Endothelial cell of umbilical vein (primary cell): ENCODE measurements at regions not wholly inside any gene's neighbourhood (a gene's known extent, or its start where the extent isn't known, plus 50 kb on each side); places are given as distances from the start of the nearest gene placed in this dataset.
"Not testable (repeated sequence)": the region's sequence is repeated elsewhere in the genome, so short reads cannot be mapped to it uniquely, and the experiment has no call there.

Source experiments
- BruUV-seq: library from RNA; stranded (reverse); fragments of 400-500 nt; replicated peaks from 2 replicates; lab custom pipeline; 2021; lab: Mats Ljungman, UMichigan
- CTCF ChIA-PET: fragments of 300-600, 350-600 bp; sonication (Branson Sonifier 250); formaldehyde crosslinking; loops from one replicate; lab custom pipeline; 2021; ENCODE audit warnings: antibody characterized with exemption, inconsistent platforms; lab: Charles Lee
- POLR2A ChIA-PET: fragments of 300-600, 350-600 bp; sonication (Branson Sonifier 250); formaldehyde crosslinking; loops from one replicate; lab custom pipeline; 2021; ENCODE audit warnings: antibody characterized with exemption, inconsistent platforms; lab: Charles Lee
- DNase-seq: peaks from one replicate; pipeline ENCODE4 v3.0.0-alpha.2; 2011; ENCODE audit warnings: low read depth, low spot score
- FAIRE-seq: peaks from 2 replicates; lab custom pipeline; 2011; peaks lifted over from hg19 to GRCh38; lab: Jason Lieb, UNC
- H2AFZ ChIP-seq: 2 replicates; pipeline ENCODE4 v1.6.0; 2012; ENCODE audit warnings: low read depth, low read length, control low read depth, inconsistent platforms
- H3K27ac ChIP-seq: 2 replicates; pipeline ENCODE4 v1.5.1; 2011; ENCODE audit warnings: low read depth, mild to moderate bottlenecking, control low read depth, low read length, moderate library complexity; ENCODE audit not compliant: insufficient read depth
- H3K27me3 ChIP-seq, 2 experiments: 2 replicates each; pipeline versions ENCODE4 v1.6.0 to v1.6.1; 2011; ENCODE audit warnings: low read length in 2 of 2, mixed read lengths in 1 of 2; ENCODE audit not compliant: control insufficient read depth in 2 of 2, insufficient read depth in 2 of 2
- H3K36me3 ChIP-seq, 2 experiments: 2 replicates in 1 of 2; 3 replicates in 1 of 2; pipeline ENCODE4 v1.5.1; 2011; ENCODE audit warnings: low read length in 2 of 2, mild to moderate bottlenecking in 1 of 2, moderate library complexity in 1 of 2; ENCODE audit not compliant: control insufficient read depth in 2 of 2, insufficient read depth in 2 of 2; ENCODE audit errors: extremely low read depth in 1 of 2
- H3K4me1 ChIP-seq: 3 replicates; pipeline ENCODE4 v1.5.1; 2011; ENCODE audit warnings: mild to moderate bottlenecking, low read length; ENCODE audit not compliant: control insufficient read depth, insufficient read depth; ENCODE audit errors: extremely low read depth
- H3K4me2 ChIP-seq: 2 replicates; pipeline ENCODE4 v1.6.1; 2011; ENCODE audit warnings: low read length, control low read depth, mixed read lengths; ENCODE audit not compliant: insufficient read depth
- H3K4me3 ChIP-seq, 3 experiments: fragments of 200-600 bp in 1 of 3; sonication (generic), shearing (Covaris generic) in 1 of 3; replicated peaks in 1 of 3; 2 replicates each; pipeline ENCODE4 v1.5.1; 2011 to 2016; ENCODE audit warnings: control low read depth in 3 of 3, low read length in 3 of 3, mild to moderate bottlenecking in 2 of 3, inconsistent platforms in 1 of 3, low read depth in 1 of 3, moderate library complexity in 1 of 3; ENCODE audit not compliant: insufficient read depth in 1 of 3
- H3K79me2 ChIP-seq: 2 replicates; pipeline ENCODE4 v1.6.0; 2012; ENCODE audit warnings: low read length, inconsistent platforms; ENCODE audit not compliant: control insufficient read depth, insufficient read depth
- H3K9ac ChIP-seq: replicated peaks from 2 replicates; pipeline ENCODE3; 2011; ENCODE audit warnings: low read length, control low read depth; ENCODE audit not compliant: insufficient read depth; ENCODE audit errors: extremely low read depth
- H3K9me1 ChIP-seq: replicated peaks from 3 replicates; pipeline ENCODE4 v1.6.0; 2011; ENCODE audit warnings: mild to moderate bottlenecking, low read length; ENCODE audit not compliant: control insufficient read depth, insufficient read depth; ENCODE audit errors: extremely low read depth
- H3K9me3 ChIP-seq: replicated peaks from 2 replicates; pipeline ENCODE4 v1.5.1; 2012; ENCODE audit warnings: low read length, inconsistent platforms; ENCODE audit not compliant: control insufficient read depth, insufficient read depth
- H4K20me1 ChIP-seq: replicated peaks from 2 replicates; pipeline ENCODE3; 2011; ENCODE audit warnings: mild to moderate bottlenecking, low read length; ENCODE audit not compliant: control insufficient read depth, insufficient read depth; ENCODE audit errors: extremely low read depth
- CTCF ChIP-seq, 2 donors: IDR thresholded peaks; 1 replicate in 1 of 2; 2 replicates in 1 of 2; pipeline ENCODE4 v1.5.1; 2011; ENCODE audit warnings: low read length in 2 of 2, mild to moderate bottlenecking in 2 of 2, moderate library complexity in 2 of 2, control low read depth in 1 of 2, inconsistent platforms in 1 of 2, low read depth in 1 of 2; ENCODE audit not compliant: insufficient read depth in 1 of 2; ENCODE audit errors: extremely low read depth in 1 of 2
- EZH2 ChIP-seq: IDR thresholded peaks from 2 replicates; pipeline ENCODE4 v1.6.1; 2012; ENCODE audit warnings: borderline replicate concordance, low read depth, mild to moderate bottlenecking, moderate library complexity, low read length, inconsistent platforms; ENCODE audit not compliant: severe bottlenecking
- FOS ChIP-seq: IDR thresholded peaks from 2 replicates; pipeline ENCODE4 v1.6.1; 2011; ENCODE audit warnings: mild to moderate bottlenecking, low read length, moderate library complexity, borderline replicate concordance; ENCODE audit not compliant: insufficient read depth
- GATA2 ChIP-seq: IDR thresholded peaks from 2 replicates; pipeline ENCODE4 v1.7.0; 2011; ENCODE audit warnings: low read depth, mild to moderate bottlenecking, moderate library complexity, mixed read lengths, low read length; ENCODE audit not compliant: insufficient read length, insufficient read depth
- JUN ChIP-seq: IDR thresholded peaks from 2 replicates; pipeline ENCODE4 v1.6.1; 2011; ENCODE audit warnings: borderline replicate concordance, low read depth; ENCODE audit not compliant: insufficient read length, insufficient read depth
- MAX ChIP-seq: IDR thresholded peaks from 2 replicates; pipeline ENCODE4 v1.6.1; 2011; ENCODE audit not compliant: insufficient read depth, insufficient read length
- MYC ChIP-seq: IDR thresholded peaks from one replicate; pipeline ENCODE4 v1.6.1; 2011; ENCODE audit warnings: mild to moderate bottlenecking, low read depth, low read length
- POLR2A ChIP-seq: IDR thresholded peaks from 2 replicates; pipeline ENCODE4 v1.6.1; 2012; ENCODE audit warnings: low read depth, mild to moderate bottlenecking, control low read depth, low read length
- POLR2AphosphoS5 ChIP-seq: IDR thresholded peaks from 2 replicates; pipeline ENCODE4 v1.6.1; 2012; ENCODE audit warnings: low read depth, mild to moderate bottlenecking, control low read depth, low read length, moderate library complexity; ENCODE audit not compliant: insufficient read depth
- dilution Hi-C: fragments of 300-500 bp; cut with MboI; formaldehyde crosslinking; loops from one replicate; pipeline ENCODE4 v1.15.0; 2019; ENCODE audit warnings: low sequenced_read_pairs; ENCODE audit not compliant: extremely low pct_ligation_motif_present
- intact Hi-C: fragments of 100-400 bp; cut with micrococcal nuclease; formaldehyde crosslinking; loops from one replicate; pipeline ENCODE4 v1.10.0; 2022

- no peaks in the 10 kb centered on the region for H3K27me3 ChIP-seq
- H2AFZ ChIP-seq = no peak overlapping the region
- no TSS peak for BruUV-seq
- H3K4me1 ChIP-seq = no peaks in the 10 kb centered on the region
- H3K9ac ChIP-seq = no peak overlapping the region
- H4K20me1 ChIP-seq = no peaks in the 10 kb centered on the region
- no peak overlapping the region for H3K4me3 ChIP-seq
- H3K9me3 ChIP-seq = no peaks in the 10 kb centered on the region
- ChIA-PET CTCF (no interaction called here), POLR2A (no interaction called here)
- H3K27ac ChIP-seq = no peak overlapping the region
- FAIRE-seq (no peak), DNase-seq (no peak)
- no peaks in the 10 kb centered on the region for H3K79me2 ChIP-seq
- H3K36me3 ChIP-seq = no peaks in the 10 kb centered on the region
- intact Hi-C loops (no loop called here), dilution Hi-C loops (no loop called here)
- H3K4me2 ChIP-seq = no peak overlapping the region
- TF ChIP-seq MYC (no peak), FOS (no peak), POLR2A (no peak)
- H3K9me1 ChIP-seq = no peaks in the 10 kb centered on the region
Measured at GRCh38 chr16:52671590-52671989, 124.6 kb upstream of the TOX3 start.

- Histone ChIP-seq H3K9me1 (no peaks in the 10 kb centered on the region), H3K9ac (no peak overlapping the region), H4K20me1 (no peaks in the 10 kb centered on the region), H3K79me2 (no peaks in the 10 kb centered on the region), H3K27me3 (no peaks in the 10 kb centered on the region), H3K36me3 (no peaks in the 10 kb centered on the region), H2AFZ (no peak overlapping the region), H3K4me3 (no peak overlapping the region), H3K4me1 (no peaks in the 10 kb centered on the region), H3K9me3 (peaks cover 3% of the 10 kb centered on the region), H3K4me2 (no peak overlapping the region), H3K27ac (no peak overlapping the region)
- dilution Hi-C loops = no loop called here
- TF ChIP-seq MAX = no peak
- TF ChIP-seq POLR2A = no peak
- TF ChIP-seq FOS = no peak
- TF ChIP-seq EZH2 = no peak
- TF ChIP-seq POLR2AphosphoS5 = no peak
- TF ChIP-seq CTCF (IDR thresholded peaks at IDR 0.05; ENCODE audit: extremely low read depth in 1 of 2, insufficient read depth in 1 of 2, low read depth in 1 of 2, low read length in 2 of 2) = no peak
- TF ChIP-seq JUN = no peak
- no peak for TF ChIP-seq GATA2
- no peak for TF ChIP-seq MYC
- CTCF ChIA-PET = no interaction called here
- no peak for DNase-seq
- BruUV-seq = no TSS peak
- intact Hi-C loops = no loop called here
- POLR2A ChIA-PET = no interaction called here
- no peak for FAIRE-seq
Measured at GRCh38 chr16:52657924-52658323, 111.0 kb upstream of the TOX3 start.

GRCh38 chr16:52655916-52656315 lies 109.0 kb upstream of the TOX3 start:
- dilution Hi-C loops, H3K9me3 ChIP-seq, H3K36me3 ChIP-seq, H3K4me1 ChIP-seq, H3K27me3 ChIP-seq, H3K4me2 ChIP-seq, BruUV-seq, H3K4me3 ChIP-seq, CTCF ChIA-PET, POLR2A ChIA-PET, DNase-seq, H2AFZ ChIP-seq, H3K27ac ChIP-seq, H4K20me1 ChIP-seq, H3K9ac ChIP-seq, FAIRE-seq, H3K79me2 ChIP-seq, intact Hi-C loops, H3K9me1 ChIP-seq: not testable (repeated sequence)
